PC-9 (cell line): ENCODE measurements at regions not wholly inside any gene's neighbourhood (a gene's known extent, or its start where the extent isn't known, plus 50 kb on each side); places are given as distances from the start of the nearest gene placed in this dataset.

ENCODE experiments used
- CTCF ChIP-seq: fragments of 200-600 bp; sonication (generic); conservative IDR thresholded peaks from 2 replicates; pipeline ENCODE4 v1.6.1; 2017; ENCODE audit warnings: mixed run types, antibody characterized with exemption, mild to moderate bottlenecking, moderate library complexity
- EZH2 ChIP-seq: fragments of 200-600 bp; sonication (generic); IDR thresholded peaks from 2 replicates; pipeline ENCODE4 v1.8.0; 2017; ENCODE audit warnings: antibody characterized with exemption, low read depth

GRCh38 chr5:89570557-89570956 is 687.6 kb upstream of the MEF2C start:
- TF ChIP-seq CTCF = no peak
- TF ChIP-seq EZH2 = no peak
